ENCODE measurements at regions not wholly inside any gene's neighbourhood (a gene's known extent, or its start where the extent isn't known, plus 50 kb on each side); places are given as distances from the start of the nearest gene placed in this dataset.

GRCh38 chr4:81650606-81651242 is 179.0 kb upstream of the RASGEF1B start:
- Histone ChIP-seq H3K9me3 (ENCODE audit: low read length) (no peaks in the 10 kb centered on the region), H3K9ac (ENCODE audit: low read length) (no peak overlapping the region), H3F3A (ENCODE audit: insufficient read depth, low read length, poor library complexity, severe bottlenecking) (no peaks in the 10 kb centered on the region), H2AFZ (ENCODE audit: low read depth, low read length) (no peak overlapping the region), H3K36me3 (ENCODE audit: insufficient read depth, low read length) (no peaks in the 10 kb centered on the region), H3K4me3 (ENCODE audit: low read length) (no peak overlapping the region), H3K27ac (ENCODE audit: low read length) (no peak overlapping the region), H3K4me2 (ENCODE audit: low read length) (no peak overlapping the region), H3K27me3 (ENCODE audit: insufficient read depth, low read depth, low read length) (no peaks in the 10 kb centered on the region), H3K9me2 (ENCODE audit: insufficient read depth, low read length) (no peaks in the 10 kb centered on the region), H4K20me1 (ENCODE audit: insufficient read depth) (no peaks in the 10 kb centered on the region), H3K79me2 (replicated peaks; ENCODE audit: insufficient read depth, low read length) (no peaks in the 10 kb centered on the region)
- TF ChIP-seq SMC3 (conservative IDR thresholded peaks at IDR 0.05; ENCODE audit: poor library complexity) (no peak), REST (IDR thresholded peaks at IDR 0.05; ENCODE audit: borderline replicate concordance) (no peak), MXI1 (conservative IDR thresholded peaks at IDR 0.05; ENCODE audit: poor library complexity, severe bottlenecking) (no peak), EP300 (conservative IDR thresholded peaks at IDR 0.05; ENCODE audit: poor library complexity, severe bottlenecking) (no peak), TAF1 (IDR thresholded peaks at IDR 0.05; ENCODE audit: low read depth) (no peak), CTCF (IDR thresholded peaks at IDR 0.05; ENCODE audit: poor library complexity, severe bottlenecking) (no peak), EZH2 (IDR thresholded peaks at IDR 0.05; ENCODE audit: borderline replicate concordance, insufficient read depth, low read length, poor library complexity, severe bottlenecking) (no peak), POLR2AphosphoS5 (IDR thresholded peaks at IDR 0.05) (no peak), RAD21 (conservative IDR thresholded peaks at IDR 0.05) (no peak)

- no peaks in the 10 kb centered on the region for H3K27me3 ChIP-seq (ENCODE audit: insufficient read depth, low read depth, low read length)
These were observed 177.0 kb upstream of the RASGEF1B start for GRCh38 chr4:81648576-81649275.

More at GRCh38 chr4:81648576-81649275, 177.0 kb upstream of the RASGEF1B start:
- Histone ChIP-seq H3F3A (ENCODE audit: insufficient read depth, low read length, poor library complexity, severe bottlenecking) (no peaks in the 10 kb centered on the region), H3K36me3 (ENCODE audit: insufficient read depth, low read length) (no peaks in the 10 kb centered on the region), H4K20me1 (ENCODE audit: insufficient read depth) (no peaks in the 10 kb centered on the region), H3K27ac (ENCODE audit: low read length) (no peak overlapping the region), H3K9ac (ENCODE audit: low read length) (no peak overlapping the region), H3K79me2 (replicated peaks; ENCODE audit: insufficient read depth, low read length) (no peaks in the 10 kb centered on the region), H3K4me3 (ENCODE audit: low read length) (no peak overlapping the region), H3K9me2 (ENCODE audit: insufficient read depth, low read length) (no peaks in the 10 kb centered on the region), H3K4me2 (ENCODE audit: low read length) (no peak overlapping the region), H2AFZ (ENCODE audit: low read depth, low read length) (no peak overlapping the region), H3K9me3 (ENCODE audit: low read length) (no peaks in the 10 kb centered on the region)
- TF ChIP-seq REST (IDR thresholded peaks at IDR 0.05; ENCODE audit: borderline replicate concordance), result no peak
- TF ChIP-seq TAF1 (IDR thresholded peaks at IDR 0.05; ENCODE audit: low read depth), result no peak
- no peak for TF ChIP-seq MXI1 (conservative IDR thresholded peaks at IDR 0.05; ENCODE audit: poor library complexity, severe bottlenecking)
- no peak for TF ChIP-seq SMC3 (conservative IDR thresholded peaks at IDR 0.05; ENCODE audit: poor library complexity)
- TF ChIP-seq POLR2AphosphoS5 (IDR thresholded peaks at IDR 0.05), result no peak
- TF ChIP-seq CTCF (IDR thresholded peaks at IDR 0.05; ENCODE audit: poor library complexity, severe bottlenecking), result no peak
